ENCODE measurements at regions not wholly inside any gene's neighbourhood (a gene's known extent, or its start where the extent isn't known, plus 50 kb on each side); places are given as distances from the start of the nearest gene placed in this dataset.

GRCh38 chr7:42730586-42730985 is 181.3 kb downstream of the C7orf25 start:
- no peak for TF ChIP-seq EZH2phosphoT487 (IDR thresholded peaks at IDR 0.05; ENCODE audit: low read depth)
- TF ChIP-seq CTCF (IDR thresholded peaks at IDR 0.05; ENCODE audit: low read depth, low read length) = no peak
